Hematopoietic multipotent progenitor cell treated with erythropoietin and hydrocortisone succinate and interleukin-3 and kit ligand, for 15 days (in vitro differentiated cells): ENCODE measurements at regions not wholly inside any gene's neighbourhood (a gene's known extent, or its start where the extent isn't known, plus 50 kb on each side); places are given as distances from the start of the nearest gene placed in this dataset.
"Not testable (repeated sequence)": the region's sequence is repeated elsewhere in the genome, so short reads cannot be mapped to it uniquely, and the experiment has no call there.

Experiments used
- DNase-seq: peaks from one replicate; pipeline ENCODE4 v3.0.0-alpha.2; 2015; ENCODE audit warnings: low spot score

DNA sequence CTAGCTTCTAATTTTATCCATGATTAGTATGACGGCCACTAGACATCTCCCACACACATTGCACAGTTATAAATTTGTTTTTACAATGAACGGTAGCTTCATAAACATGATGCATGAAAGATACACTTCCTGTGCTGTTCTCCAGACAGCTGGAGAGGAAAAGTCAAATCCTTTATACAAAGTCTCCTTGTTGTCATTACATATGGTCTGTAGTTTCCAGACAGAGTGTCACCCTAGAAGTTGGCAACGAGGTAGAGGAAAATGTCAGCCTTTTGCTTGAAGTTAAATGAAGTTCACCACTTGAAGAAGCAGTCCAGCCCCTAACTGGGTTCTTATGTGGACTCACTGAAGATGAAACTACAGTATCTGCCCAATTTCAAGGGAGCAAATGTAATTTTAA is 253.0 kb upstream of the P2RY1 start:
- DNase-seq, result no peak

DNA sequence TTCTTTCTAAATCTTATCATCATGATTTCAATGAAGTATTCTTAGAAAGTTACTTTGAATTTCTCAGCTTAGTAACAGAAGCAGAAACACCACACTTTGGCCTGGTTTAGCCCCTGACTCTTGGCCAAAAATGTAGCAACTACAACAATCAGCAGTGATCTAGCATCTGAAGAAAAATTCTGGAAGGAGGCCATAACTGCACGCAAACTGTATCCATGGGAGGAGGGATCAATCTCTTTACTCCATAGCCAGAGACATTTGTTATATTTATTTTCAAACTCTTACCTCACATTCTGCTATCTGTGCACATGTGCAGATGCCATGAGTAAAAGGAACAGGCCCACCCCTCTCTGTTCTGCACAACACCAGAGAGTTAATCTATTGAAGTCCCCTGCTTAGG is 251.0 kb upstream of the P2RY1 start:
- no peak for DNase-seq

DNA sequence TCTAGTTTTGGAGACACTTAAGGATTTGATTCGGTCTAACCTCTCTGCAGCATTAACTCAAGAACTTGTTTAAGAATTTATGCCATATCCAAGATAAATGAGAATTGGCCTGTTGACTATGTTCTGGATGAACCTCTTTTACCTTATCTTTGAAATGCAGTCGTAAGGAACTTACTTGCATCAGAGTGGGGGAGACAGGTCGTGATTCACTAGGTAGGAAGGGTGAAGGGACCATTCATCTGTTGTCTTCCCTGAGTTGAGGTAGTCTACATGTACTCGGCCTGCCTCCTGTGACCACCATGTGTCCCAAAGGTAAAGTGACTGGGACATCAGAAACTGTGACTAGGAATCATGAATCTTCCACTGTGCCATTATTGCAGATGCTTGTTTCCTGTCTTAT is 248.0 kb upstream of the P2RY1 start:
- DNase-seq, result no peak

DNA sequence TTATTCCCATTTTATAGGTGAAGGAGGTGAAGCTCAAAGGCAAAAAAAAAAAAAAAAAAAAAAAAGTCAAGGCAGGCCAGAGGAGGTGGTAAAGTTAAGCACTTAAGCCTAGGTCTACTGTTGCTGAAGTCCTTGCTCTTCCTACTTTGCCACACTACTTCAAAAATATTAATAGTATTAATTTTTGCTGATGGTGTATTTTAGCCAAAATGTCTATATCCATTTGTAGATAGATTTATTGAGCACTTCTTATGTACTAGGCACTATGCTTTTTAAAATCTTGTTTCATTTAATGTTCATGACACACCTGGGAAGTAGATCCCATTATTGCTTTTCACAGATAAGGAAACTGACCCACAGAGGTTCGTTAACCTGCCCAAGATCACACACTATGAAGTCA is 247.1 kb upstream of the P2RY1 start:
- no peak for DNase-seq

DNA sequence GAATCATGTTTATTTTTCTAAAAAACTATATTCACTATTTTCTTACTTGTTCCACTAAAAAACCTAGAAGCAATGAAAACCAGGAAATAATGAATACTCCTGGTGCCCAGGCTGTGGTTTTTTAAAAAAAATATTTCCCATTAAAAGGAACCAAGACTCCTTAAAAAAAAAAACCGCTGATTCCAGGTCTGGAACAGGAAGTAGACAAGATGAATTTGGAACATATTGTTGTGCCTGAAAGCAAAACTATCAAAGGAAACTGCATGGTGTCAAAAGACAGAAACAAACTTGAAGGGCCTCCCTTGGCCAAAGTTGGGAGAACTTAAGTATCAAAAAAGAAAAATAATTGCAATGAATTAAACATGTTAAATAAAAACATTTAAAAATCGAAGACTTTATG is 245.3 kb upstream of the P2RY1 start:
- DNase-seq, result no peak

DNA sequence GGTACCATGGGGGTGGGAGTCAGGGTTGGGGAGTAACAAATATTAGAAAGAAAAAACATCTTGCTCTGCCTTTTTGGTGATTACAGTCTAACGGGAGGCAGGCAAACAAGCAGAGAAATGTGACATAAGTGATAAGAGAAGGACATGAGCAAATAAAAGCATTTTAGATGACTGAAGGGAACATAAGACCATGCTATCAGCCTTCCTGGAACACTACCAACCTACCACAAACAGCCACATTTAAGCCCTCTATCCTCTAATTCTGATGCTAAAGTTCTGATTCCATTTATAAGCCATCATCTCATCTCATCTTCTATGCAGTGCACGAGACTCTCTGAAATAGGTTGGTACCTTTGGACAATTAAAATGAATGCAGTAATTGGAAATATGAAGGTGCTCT is 243.4 kb upstream of the P2RY1 start:
- DNase-seq, result peak; percentile 75

DNA sequence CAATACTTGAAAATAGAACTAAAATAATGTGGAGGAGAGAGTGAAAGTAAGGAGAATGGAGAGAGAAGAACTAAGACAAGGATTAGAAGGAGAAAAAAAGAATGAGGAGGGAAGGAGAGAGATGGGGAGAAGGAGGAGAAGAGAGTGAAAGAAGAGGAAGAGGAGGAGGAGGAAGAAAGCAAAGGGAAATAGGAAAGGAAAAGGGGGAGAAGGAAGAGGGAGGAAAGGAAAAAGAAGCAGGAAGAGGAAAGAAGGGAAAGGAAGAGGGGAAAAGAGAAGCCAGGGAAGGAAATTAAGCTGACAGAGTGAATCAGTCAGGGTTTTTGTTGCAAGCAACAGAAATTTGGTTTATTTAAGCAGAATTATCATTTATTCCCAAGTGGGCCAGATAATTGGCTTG is 241.7 kb upstream of the P2RY1 start:
- DNase-seq, result no peak

DNA sequence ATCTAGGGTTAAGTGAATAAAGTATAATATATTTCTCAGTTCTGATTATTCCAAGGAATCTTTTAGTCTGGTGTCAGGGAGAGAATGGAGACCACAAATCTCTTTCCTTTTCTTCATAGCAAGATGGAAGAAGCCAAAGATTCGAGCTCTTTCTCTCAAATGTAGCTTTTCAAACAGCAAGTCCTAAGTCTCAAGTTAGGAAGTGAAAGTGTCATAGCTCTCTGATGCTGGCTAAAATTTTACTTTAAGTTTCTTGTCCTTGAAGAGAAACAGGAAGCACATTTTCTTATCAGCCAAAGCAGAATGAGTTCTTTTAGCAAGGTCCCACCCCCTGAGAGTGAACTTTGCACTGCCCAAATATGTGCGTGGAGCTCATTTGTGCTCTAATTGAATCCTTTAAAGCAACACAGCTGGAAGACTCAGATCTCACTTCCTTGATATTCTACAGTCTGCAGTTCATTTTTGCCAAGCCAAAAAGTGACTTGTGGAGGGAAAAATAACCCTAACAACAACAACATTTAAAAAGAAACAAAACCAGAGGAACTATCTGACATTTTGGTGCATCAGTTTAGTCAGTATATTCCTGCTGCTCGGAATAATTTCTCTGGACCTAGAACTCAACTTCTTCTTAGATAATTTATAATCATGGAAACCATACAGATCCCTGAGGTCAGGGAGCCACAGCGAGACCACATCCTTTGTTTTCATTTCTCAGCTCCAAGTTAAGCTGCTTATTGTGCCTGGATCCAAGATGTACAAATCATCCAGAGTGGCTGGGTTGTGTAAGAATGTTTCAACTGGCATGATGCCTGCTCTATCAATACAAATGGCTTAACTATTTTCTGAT is 238.7 kb upstream of the P2RY1 start:
- DNase-seq, result peak; percentile 85

DNA sequence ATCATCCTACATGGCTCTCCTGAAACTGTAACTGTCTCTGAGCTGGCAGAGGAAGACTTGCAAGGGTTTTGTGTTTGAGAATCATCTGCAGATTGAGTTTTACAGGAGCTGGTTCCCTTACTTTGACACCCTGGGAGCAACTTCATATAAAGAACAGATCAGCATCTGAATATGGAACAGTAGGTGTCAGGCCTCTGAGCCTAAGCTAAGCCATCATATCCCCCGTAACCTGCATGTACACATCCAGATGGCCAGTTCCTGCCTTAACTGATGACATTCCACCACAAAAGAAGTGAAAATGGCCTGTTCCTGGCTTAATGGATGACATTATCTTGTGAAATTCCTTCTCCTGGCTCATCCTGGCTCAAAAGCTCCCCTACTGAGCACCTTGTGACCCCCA is 238.1 kb upstream of the P2RY1 start:
- not testable (repeated sequence) for DNase-seq

DNA sequence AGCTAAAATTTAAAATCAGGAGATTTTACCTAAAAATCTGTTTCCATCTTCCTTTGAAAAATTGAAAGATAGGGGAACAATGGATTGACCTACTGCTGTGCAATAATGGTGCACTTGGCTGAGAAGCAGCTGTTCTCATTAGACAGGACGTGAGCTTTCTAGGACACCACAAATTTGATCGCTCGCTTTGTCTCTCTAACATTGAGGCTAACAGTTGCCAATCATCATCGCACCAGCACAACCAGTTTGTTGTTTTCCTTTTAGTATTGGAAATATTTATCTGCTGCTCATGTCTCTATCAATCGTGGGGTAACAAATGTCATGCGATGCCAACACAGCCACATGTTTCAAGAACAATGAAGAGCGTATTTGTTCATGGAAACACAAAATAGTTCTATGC is 228.8 kb upstream of the P2RY1 start:
- DNase-seq, result no peak

DNA sequence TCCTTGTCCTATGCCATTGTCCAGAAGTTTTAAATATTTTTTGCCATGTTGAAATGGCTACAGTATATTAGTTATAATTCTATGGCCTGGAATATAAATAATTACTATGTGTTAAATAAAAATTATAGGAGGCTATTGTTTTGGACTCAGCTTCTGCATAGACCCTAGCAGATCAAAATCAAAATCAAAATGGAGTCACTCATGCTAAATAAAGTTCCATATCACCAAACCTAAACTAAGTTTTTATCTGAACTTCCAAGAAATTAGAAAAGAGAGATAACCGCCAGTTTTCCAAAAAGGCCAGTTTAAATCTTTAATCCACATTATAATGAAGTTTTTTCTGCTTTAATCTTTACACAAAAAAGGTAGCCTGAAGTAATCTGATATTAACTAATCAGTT is 227.8 kb upstream of the P2RY1 start:
- DNase-seq, result no peak

DNA sequence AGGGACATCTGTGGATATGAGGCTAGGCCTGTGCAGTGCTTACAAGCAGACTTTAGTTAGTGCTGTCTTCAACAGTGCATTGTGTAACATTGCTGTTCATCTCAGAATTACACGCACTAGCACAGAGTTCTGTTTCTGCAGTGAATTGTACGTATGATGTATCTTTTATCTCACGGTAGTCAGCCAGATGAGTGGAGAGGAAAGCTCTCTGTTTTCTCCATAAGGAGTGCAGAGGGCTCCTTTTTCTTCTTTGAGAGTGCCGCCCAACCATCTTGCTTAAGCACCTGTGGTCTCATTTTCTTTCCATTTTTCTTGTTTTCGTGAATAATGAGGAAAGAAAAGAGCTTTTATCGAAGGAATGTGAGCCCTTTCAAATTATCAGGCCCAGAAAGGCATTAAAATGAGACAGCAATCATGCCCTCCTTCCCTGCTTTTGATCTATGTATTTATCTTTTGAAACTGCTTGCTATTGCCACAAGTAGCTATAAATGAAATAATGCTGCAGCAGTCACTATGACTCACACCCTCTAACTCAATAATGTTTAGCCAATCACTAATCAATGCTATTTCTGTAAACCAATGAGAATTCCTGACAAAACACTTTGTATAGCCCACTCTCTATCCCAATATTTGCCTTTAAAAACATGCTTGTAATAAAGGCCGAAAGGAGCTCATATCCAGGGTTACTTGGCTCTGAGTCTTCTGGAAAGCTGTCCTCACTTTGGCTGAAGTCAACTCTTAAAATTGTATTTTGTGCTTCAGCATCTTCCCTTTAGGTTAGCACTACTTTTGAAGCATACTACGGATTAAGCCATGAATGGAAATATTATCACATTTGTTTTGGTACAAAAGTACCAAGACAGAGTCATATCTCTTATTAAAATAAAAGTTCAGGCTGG is 226.0 kb upstream of the P2RY1 start:
- DNase-seq, result no peak

DNA sequence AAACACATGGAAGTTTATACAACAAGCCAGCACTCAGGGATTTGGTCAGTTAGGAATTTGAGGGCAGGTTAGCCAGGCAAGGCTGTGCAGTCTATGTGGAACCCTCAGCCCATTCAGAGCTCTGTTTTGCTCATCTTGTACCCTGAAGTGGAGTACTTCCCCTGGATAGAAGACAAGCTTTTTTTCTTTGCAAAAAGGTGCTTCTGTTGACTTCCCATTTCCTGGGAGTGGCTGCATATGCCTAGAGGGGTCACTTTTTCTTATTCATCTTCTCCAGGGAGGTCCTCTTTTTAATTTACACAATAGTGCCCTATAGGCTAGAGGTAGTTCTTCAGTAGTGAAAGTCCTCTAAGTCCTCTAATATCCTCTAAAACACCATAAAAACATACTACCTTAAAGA is 225.0 kb upstream of the P2RY1 start:
- no peak for DNase-seq

DNA sequence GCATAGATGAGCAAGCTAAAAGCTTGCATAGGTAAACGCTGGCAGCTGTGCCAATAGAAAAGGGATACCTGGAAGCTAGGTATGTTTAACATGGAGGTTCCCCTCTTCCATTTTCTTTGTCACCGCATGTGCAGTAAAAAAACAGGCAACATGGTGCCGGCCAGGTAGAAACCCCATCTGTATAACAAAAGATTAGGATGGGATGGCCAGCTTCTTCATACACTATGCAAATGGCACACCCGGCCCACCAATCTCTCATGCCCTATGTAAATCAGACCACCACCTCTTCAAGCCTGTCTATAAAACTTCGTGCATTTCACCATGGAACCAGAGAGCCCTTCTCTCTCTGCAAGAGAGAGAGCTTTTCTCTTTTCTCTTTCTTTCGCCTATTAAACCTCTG is 224.3 kb upstream of the P2RY1 start:
- DNase-seq, result no peak

DNA sequence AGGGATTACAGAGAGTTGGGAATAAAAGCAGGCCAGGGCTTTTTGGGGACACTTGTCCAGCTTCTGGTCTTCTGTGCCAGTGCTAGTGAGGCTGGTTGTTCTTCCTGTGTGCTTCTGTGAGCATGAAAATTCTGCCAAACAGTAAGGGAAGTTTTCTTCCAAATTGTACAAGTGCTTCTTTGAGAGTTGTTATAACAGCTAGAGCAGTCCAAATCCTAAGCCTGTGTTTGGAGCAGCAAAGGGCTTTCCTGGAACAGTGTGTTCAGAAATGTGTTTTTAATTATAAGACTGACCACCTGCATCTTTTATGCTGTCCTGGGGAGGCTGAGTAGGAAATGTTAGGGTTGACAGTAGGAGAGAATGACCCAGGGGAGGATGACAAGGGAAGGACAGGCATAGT is 223.0 kb upstream of the P2RY1 start:
- DNase-seq, result no peak

DNA sequence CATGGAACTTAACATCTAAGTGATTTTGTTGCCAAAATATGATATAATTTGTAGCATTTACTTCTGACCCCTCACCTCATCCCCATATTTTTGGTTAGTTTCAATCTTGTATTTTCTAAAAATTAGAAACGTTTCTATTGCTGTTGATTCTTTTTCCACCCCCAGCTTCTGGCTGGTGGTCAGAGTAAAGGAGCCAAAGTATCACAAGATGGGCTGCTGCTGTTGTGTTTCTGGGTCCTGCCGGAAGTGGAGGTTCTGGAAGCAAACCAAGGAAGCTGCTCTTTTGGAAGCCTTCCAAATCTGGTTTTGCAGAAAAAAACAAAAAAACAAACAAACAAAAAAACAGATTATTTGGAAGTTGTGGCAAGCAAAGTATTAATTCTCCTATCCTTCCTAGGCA is 221.1 kb upstream of the P2RY1 start:
- DNase-seq, result no peak

DNA sequence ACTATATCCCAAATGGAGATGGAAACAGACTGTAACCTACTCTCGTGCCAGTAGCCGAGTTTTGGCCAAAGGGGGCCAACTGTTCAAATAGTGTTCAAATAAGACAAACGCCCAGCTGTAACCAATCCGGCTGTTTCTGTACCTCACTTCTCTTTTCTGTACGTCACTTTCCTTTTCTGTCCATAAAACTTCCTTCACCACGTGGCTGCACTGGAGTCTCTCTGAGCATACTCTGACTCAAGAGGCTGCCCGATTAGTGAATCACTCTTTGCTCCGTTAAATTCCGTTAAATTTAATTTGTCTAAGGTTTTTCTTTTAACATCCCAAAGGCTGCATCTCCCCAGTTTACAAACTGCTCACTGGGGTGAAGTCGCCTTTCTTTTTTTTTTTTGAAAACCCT is 219.2 kb upstream of the P2RY1 start:
- no peak for DNase-seq

DNA sequence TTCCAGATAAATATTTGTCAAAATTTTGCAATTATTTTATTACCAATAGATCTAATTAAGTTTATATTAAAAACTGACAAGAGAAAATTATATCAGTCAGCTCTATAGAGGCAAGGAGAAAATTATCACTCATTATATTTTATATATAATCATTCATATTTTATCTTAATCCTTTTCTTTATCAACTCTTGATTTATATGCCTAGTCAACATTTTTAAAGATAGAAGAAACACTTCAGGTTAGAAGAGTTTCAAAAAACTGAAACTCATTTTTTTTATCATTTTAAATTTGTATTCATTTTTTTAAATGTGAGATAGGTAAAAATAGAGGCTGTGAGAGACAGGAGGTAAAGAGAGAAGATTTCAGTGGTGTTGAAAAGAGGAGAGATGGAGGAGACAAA is 217.3 kb upstream of the P2RY1 start:
- DNase-seq, result no peak

DNA sequence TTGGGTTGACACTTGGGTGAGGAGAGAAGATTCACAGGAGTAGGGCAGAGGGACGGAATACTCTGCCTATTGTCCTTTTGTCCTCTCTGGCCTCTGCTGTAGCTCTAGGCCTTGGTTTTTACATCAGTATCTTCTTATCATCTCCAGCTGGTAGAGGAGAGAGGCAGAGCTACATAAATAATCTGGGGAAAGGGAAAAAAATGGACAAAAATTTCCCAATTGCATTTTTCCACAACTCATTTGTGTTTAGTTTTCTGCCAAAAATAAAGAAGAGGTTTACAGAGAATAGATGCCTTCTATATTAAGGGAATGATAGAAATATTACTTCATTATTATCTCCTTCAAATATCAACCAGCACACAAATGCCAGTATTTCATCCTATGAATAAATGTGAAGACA is 216.4 kb upstream of the P2RY1 start:
- DNase-seq, result no peak

DNA sequence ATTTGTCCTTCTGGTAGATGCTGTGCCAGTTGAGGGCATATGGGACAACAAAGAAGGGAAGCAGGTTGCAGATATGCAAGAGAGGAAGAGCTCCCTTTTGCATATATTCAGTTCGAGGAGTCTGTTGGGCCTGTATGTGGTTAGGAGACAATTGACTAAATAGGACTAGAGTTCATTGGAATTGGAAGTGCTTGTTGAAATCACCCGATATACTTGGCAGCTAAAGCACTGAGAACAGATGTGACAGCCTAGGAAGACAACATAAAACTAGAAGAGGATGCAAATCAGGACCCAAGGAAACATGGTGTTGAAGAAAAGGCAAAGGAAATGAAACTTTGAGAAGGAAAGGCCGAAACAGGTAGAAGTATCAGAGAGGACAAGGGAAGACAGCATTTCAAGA is 215.2 kb upstream of the P2RY1 start:
- no peak for DNase-seq

DNA sequence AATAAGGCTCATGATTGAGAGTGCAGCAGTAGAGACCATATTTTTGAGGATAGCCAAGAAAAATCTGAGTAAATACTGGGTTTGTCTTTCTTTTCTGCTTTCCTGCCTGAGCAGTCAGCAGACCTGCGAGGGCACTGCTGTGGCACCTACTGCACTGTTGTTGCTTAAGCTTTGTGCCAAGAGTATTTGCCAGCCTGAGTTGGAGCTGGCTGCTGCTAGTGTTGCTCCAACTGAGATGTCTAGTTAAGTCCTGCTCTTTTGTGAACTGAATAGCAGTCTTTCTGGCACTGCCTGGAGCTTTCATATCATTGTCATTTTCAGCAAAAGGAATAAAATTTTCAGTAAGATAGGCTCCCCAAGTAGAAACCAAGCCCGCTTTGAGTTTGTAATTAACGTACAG is 214.5 kb upstream of the P2RY1 start:
- no peak for DNase-seq

DNA sequence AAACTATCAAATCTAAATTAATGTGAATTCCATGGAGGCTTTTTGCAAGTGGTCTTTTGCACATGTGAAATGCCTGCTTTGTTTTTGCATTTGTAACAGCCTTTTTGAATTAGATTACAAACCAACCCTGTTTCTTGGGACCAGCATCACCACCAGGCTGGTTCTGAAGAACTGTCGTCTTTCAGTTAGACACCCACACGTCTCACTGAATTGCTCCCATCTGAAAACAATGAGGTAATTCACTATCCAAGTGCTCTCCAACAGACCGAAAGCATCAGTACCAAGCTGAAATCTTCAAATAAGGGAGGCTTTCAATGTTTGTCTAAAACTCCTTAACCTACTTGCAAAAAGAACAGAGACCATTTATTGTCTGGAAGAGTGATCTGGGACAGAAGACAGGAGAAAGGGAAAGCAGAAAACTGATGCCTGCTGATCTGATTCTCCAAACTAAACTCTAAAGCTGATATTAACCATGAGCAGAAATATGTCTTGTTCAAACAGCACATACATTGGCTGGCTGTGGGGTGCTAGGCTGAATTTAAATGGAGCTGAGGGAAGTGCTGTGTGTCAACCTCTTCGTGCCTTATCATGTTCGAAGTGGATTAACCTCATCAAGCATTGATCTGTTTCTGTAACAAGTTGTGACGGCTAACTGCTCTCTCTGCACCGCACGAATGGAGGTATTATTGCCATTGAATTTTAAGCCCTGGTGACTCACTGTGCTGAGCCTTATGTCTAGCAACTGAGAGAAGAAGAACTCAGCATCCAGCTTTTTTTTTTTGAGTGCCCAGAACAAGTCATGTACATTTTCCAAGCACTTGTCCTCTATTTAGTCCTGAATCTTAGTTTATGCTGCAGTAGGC is 213.7 kb upstream of the P2RY1 start:
- no peak for DNase-seq
